Astrocyte of the spinal cord (primary cell): ENCODE measurements at regions not wholly inside any gene's neighbourhood (a gene's known extent, or its start where the extent isn't known, plus 50 kb on each side); places are given as distances from the start of the nearest gene placed in this dataset.

Source experiments
- DNase-seq: peaks from one replicate; pipeline ENCODE4 v3.0.0; 2011; ENCODE audit warnings: low read depth, low spot score
- H3K4me3 ChIP-seq: 2 replicates; pipeline ENCODE4 v1.5.1; 2011; ENCODE audit warnings: low read depth, mild to moderate bottlenecking, low read length, moderate library complexity
- in situ Hi-C: cut with HindIII; loops from 2 replicates; pipeline ENCODE4 v1.10.0; 2017; ENCODE audit warnings: low sequenced_read_pairs
- TF ChIP-seq, protein P1 (sequence below): IDR thresholded peaks from 2 replicates; pipeline ENCODE4 v1.5.1; 2012; ENCODE audit warnings: low read depth, mild to moderate bottlenecking, low read length, inconsistent platforms

DNA sequence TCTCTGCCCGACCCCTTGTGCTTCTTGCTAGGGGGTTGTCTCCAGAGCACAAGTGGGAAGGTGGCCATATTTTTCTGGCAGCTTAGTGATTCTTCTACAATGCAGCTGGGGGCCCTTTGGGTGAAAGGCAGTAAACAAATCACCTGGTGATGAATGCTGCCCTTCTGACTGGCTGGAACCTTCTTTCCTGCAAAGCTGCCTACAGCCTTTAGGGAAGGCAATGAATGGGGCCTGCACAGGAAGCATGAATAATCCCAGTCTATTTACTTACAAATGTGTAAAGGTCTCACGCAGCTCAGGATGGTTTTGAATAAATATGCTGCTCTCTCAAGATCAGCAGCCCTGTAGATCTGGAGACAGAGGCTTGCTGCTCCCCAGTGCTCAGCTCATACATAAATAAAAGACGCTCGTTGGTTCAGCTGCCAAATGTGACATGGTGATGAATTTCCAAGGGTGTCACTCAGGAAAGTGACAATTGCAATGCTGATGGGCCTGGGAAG, 289.2 kb downstream of the TDRD15 start:
- H3K4me3 ChIP-seq = no peak overlapping the region
- in situ Hi-C loops = no loop called here
- DNase-seq = no peak
- TF ChIP-seq, protein P1, sequence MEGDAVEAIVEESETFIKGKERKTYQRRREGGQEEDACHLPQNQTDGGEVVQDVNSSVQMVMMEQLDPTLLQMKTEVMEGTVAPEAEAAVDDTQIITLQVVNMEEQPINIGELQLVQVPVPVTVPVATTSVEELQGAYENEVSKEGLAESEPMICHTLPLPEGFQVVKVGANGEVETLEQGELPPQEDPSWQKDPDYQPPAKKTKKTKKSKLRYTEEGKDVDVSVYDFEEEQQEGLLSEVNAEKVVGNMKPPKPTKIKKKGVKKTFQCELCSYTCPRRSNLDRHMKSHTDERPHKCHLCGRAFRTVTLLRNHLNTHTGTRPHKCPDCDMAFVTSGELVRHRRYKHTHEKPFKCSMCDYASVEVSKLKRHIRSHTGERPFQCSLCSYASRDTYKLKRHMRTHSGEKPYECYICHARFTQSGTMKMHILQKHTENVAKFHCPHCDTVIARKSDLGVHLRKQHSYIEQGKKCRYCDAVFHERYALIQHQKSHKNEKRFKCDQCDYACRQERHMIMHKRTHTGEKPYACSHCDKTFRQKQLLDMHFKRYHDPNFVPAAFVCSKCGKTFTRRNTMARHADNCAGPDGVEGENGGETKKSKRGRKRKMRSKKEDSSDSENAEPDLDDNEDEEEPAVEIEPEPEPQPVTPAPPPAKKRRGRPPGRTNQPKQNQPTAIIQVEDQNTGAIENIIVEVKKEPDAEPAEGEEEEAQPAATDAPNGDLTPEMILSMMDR = no peak

DNA sequence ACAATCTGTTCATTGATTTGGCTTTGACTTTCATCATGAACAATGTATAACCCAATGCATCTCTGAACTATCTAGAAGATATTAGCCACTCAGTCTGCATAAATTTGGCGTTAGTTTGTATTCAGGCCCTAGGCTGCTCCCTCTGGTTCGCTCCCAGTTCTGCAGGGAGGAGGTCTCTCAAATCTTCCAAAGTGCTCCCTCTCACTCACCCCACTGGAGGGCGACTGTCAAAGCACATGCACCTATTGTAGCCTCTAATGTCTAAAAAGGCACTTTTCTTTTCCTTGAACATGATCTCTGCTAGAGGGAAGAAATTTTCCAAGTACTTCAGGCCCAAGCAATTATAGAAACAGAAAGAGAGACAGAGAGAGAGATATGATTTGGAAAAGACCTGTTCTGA, 291.5 kb downstream of the TDRD15 start:
- in situ Hi-C loops = no loop called here
- TF ChIP-seq, protein P1 = no peak
- no peak for DNase-seq
- no peak overlapping the region for H3K4me3 ChIP-seq

DNA sequence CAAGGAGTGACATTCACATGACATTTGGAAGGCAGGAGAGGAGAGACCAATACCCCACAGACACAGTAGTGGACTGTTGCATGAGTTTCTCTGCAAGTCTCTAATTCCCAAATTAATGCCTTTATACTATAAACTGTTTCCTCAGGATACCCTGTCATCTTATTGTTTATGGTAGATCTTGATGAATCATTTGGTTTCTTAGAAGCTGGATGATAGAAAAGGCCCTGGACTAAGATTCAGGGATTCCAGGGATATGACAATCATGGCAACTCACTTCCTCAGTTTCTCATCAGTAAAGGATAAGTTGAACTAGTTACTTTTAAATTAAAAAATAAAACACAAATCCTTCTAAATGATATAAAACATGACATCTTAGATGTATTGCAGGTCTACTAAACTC, 292.5 kb downstream of the TDRD15 start:
- DNase-seq = no peak
- TF ChIP-seq, protein P1 = no peak
- in situ Hi-C loops = no loop called here
- no peak overlapping the region for H3K4me3 ChIP-seq

DNA sequence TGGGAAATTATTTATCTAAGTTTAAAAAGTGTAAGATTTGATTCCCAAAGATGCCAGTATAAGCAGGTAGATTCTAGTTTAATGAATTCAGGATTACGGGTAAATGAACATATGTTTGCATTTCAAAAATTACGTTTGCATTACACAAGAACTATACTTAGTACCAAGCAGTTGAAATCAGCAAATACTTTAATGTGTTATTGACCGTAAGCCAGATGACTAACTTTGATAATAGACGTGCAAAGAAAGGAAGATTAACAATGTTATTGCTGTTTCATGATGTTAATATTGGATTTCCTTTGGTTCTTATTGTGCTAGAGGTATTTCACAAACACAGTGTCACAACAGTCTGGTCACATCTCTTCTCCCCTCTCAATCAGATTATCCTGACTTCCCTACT, 294.7 kb downstream of the TDRD15 start:
- in situ Hi-C loops = no loop called here
- TF ChIP-seq, protein P1 = no peak
- H3K4me3 ChIP-seq = no peak overlapping the region
- DNase-seq = no peak

DNA sequence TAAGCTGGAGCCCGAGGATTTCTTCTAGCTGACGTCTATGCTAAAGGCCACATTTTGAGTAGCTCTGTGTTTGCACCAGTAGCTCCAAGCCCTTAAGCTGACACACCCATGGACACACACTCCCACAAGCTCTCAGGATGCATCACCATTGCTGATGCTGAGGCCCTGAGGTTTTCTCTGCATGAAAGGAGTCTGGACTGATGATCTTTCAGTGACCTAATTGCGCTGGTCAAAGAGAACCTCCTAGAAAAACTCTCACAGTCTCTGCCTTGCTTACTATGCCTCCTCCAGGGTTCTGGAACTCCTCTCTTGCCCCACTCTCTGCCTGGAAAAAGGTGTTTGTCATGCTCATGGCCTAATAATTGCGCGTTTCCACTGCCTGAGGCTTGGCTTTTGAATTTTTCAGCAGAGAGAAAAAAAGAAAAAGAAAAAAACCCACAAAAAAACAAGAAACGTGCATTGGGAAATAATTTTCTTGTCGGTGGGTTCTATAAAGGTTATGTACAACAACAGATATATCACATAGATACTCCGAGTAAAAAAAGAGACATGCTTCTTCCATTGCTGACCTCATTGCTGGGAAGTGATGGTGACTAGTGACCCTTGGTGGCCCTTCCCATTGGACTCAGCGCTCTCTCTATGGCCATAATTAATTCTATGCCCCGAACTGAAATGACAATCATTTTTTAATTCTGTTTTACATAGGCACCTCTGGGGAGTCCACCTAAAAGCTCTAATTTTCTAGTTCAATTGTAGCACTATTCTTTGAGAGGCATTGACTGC, 297.0 kb downstream of the TDRD15 start:
- in situ Hi-C loops = no loop called here
- no peak for DNase-seq
- H3K4me3 ChIP-seq = no peak overlapping the region
- TF ChIP-seq, protein P1 = no peak

DNA sequence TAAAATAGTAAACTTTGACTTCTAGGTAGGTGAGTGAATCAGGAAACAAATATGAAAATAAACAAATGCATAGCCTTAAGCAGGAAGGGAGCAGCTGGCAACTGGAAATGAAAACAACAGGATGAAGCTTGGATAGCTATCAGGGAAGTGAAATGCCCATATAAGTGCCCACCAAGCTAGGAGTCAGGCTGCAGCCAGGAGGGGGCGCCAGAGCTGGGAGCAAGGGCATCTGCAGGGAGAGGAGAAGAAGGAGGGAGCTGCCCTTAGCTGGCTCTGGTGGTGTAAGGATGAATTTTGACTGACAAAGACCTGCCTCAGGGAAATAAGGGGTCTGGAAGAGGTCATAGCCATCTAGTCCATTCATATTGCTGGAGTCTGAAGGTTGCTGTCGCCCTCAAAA, 298.3 kb downstream of the TDRD15 start:
- H3K4me3 ChIP-seq = no peak overlapping the region
- in situ Hi-C loops = no loop called here
- TF ChIP-seq, protein P1 = peak; percentile 36
- DNase-seq = no peak
